ENCODE measurements at regions not wholly inside any gene's neighbourhood (a gene's known extent, or its start where the extent isn't known, plus 50 kb on each side); places are given as distances from the start of the nearest gene placed in this dataset.
A peak's percentile ranks its signal among the peaks of the same experiment; 100 is the strongest.

GRCh38 chr2:12428786-12429185, 287.9 kb upstream of the TRIB2 start:
- TF ChIP-seq CTCF (IDR thresholded peaks at IDR 0.05): no peak
- no peak for ATAC-seq
- ChIA-PET CTCF (no interaction called here), POLR2A (no interaction called here)
- Mint-ChIP-seq H3K27me3 (no peaks in the 10 kb centered on the region), H3K27ac (no peak overlapping the region), H3K36me3 (ENCODE audit: low read depth) (no peaks in the 10 kb centered on the region), H3K4me3 (no peak overlapping the region), H3K9me3 (no peaks in the 10 kb centered on the region), H3K4me1 (ENCODE audit: low read depth) (peaks cover 11% of the 10 kb centered on the region)
- DNase-seq: no peak
- intact Hi-C loops (cut with micrococcal nuclease): no loop called here

GRCh38 chr2:12429779-12430406, 286.8 kb upstream of the TRIB2 start:
- H3K4me3 Mint-ChIP-seq: no peak overlapping the region
- ATAC-seq: no peak

GRCh38 chr2:12430407-12431133, 286.2 kb upstream of the TRIB2 start:
- POLR2A ChIA-PET: interaction anchor here (0.5 to 1.1 kb wide), 2 partner anchors 15 to 981 kb away, joined by 3 read pairs; no protein-coding TSS in a partner anchor
- DNase-seq (peak; percentile 38), ATAC-seq (peak; percentile 92)
- peak overlapping the region; percentile 8 for H3K27ac Mint-ChIP-seq
- H3K4me3 Mint-ChIP-seq: no peak overlapping the region
- H3K36me3 Mint-ChIP-seq (ENCODE audit: low read depth): no peaks in the 10 kb centered on the region
- TF ChIP-seq CTCF (IDR thresholded peaks at IDR 0.05): peak; percentile 17
- intact Hi-C loops (cut with micrococcal nuclease): no loop called here
- H3K27me3 Mint-ChIP-seq: no peaks in the 10 kb centered on the region
- no peaks in the 10 kb centered on the region for H3K9me3 Mint-ChIP-seq
- H3K4me1 Mint-ChIP-seq (ENCODE audit: low read depth): peaks cover 15% of the 10 kb centered on the region
- CTCF ChIA-PET: interaction anchor here (1.2 kb wide), 1 partner anchor 286 kb away, joined by 3 read pairs; the partner anchor contains the start of gene TRIB2

More at GRCh38 chr2:12429779-12430406, 286.8 kb upstream of the TRIB2 start:
- Mint-ChIP-seq H3K36me3 (ENCODE audit: low read depth) (no peaks in the 10 kb centered on the region), H3K27me3 (no peaks in the 10 kb centered on the region), H3K27ac (peak overlapping the region; percentile 8), H3K9me3 (no peaks in the 10 kb centered on the region), H3K4me1 (ENCODE audit: low read depth) (peaks cover 11% of the 10 kb centered on the region)
- no peak for TF ChIP-seq CTCF (IDR thresholded peaks at IDR 0.05)
- CTCF ChIA-PET: no interaction called here
- intact Hi-C loops (cut with micrococcal nuclease): no loop called here
- POLR2A ChIA-PET: no interaction called here
- DNase-seq: no peak

GRCh38 chr2:12432985-12433625, 283.6 kb upstream of the TRIB2 start:
- no peak for TF ChIP-seq CTCF (IDR thresholded peaks at IDR 0.05)
- H3K4me1 Mint-ChIP-seq (ENCODE audit: low read depth): peaks cover 32% of the 10 kb centered on the region
- H3K27ac Mint-ChIP-seq: no peak overlapping the region
- DNase-seq (no peak), ATAC-seq (no peak)
- H3K9me3 Mint-ChIP-seq: no peaks in the 10 kb centered on the region
- no peaks in the 10 kb centered on the region for H3K36me3 Mint-ChIP-seq (ENCODE audit: low read depth)
- ChIA-PET CTCF (interaction anchor here (0.6 to 1.3 kb wide), 3 partner anchors 283 to 574 kb away, joined by 3 to 4 read pairs (median 3); no protein-coding TSS in a partner anchor), POLR2A (no interaction called here)
- intact Hi-C loops (cut with micrococcal nuclease): no loop called here
- no peak overlapping the region for H3K4me3 Mint-ChIP-seq
- no peaks in the 10 kb centered on the region for H3K27me3 Mint-ChIP-seq

- POLR2A ChIA-PET: no interaction called here
- H3K27ac Mint-ChIP-seq: no peak overlapping the region
- H3K4me1 Mint-ChIP-seq (ENCODE audit: low read depth): peaks cover 32% of the 10 kb centered on the region
- H3K4me3 Mint-ChIP-seq: no peak overlapping the region
- TF ChIP-seq CTCF (IDR thresholded peaks at IDR 0.05): no peak
- DNase-seq (no peak), ATAC-seq (no peak)
- H3K9me3 Mint-ChIP-seq: no peaks in the 10 kb centered on the region
- H3K27me3 Mint-ChIP-seq: no peaks in the 10 kb centered on the region
- intact Hi-C loops (cut with micrococcal nuclease): no loop called here
- H3K36me3 Mint-ChIP-seq (ENCODE audit: low read depth): no peaks in the 10 kb centered on the region
- CTCF ChIA-PET: interaction anchor here (1.1 to 1.3 kb wide), 2 partner anchors 283 to 574 kb away, joined by 3 to 4 read pairs; no protein-coding TSS in a partner anchor
Observed at GRCh38 chr2:12433626-12433990, 283.1 kb upstream of the TRIB2 start.

All from activated CD8-positive, alpha-beta T cell treated with anti-CD3 and anti-CD28 coated beads for 36 hours (primary cell).